ENCODE measurements at regions not wholly inside any gene's neighbourhood (a gene's known extent, or its start where the extent isn't known, plus 50 kb on each side); places are given as distances from the start of the nearest gene placed in this dataset.

GRCh38 chr17:62866471-62866870, 58.4 kb upstream of the MARCHF10 start:
- no peak for TF ChIP-seq CTCF (conservative IDR thresholded peaks at IDR 0.05; ENCODE audit: low read depth, low read length)
- H3K4me3 ChIP-seq (ENCODE audit: low read length), result no peak overlapping the region
- no peak for DNase-seq (ENCODE audit: low read depth)

- no peak overlapping the region for H3K4me3 ChIP-seq (ENCODE audit: low read length)
- DNase-seq (ENCODE audit: low read depth), result no peak
- TF ChIP-seq CTCF (conservative IDR thresholded peaks at IDR 0.05; ENCODE audit: low read depth, low read length), result no peak
Measured at GRCh38 chr17:62865586-62865985, 57.5 kb upstream of the MARCHF10 start.

GRCh38 chr17:62862251-62862650, 54.1 kb upstream of the MARCHF10 start:
- DNase-seq (ENCODE audit: low read depth), result no peak
- H3K4me3 ChIP-seq (ENCODE audit: low read length), result no peak overlapping the region
- TF ChIP-seq CTCF (conservative IDR thresholded peaks at IDR 0.05; ENCODE audit: low read depth, low read length), result no peak

GRCh38 chr17:62860962-62861873, 53.1 kb upstream of the MARCHF10 start:
- no peak for DNase-seq (ENCODE audit: low read depth)
- no peak for TF ChIP-seq CTCF (conservative IDR thresholded peaks at IDR 0.05; ENCODE audit: low read depth, low read length)

GRCh38 chr17:62859146-62859545, 51.0 kb upstream of the MARCHF10 start:
- no peak for DNase-seq (ENCODE audit: low read depth)
- TF ChIP-seq CTCF (conservative IDR thresholded peaks at IDR 0.05; ENCODE audit: low read depth, low read length), result no peak
- H3K4me3 ChIP-seq (ENCODE audit: low read length), result no peak overlapping the region

More at GRCh38 chr17:62860962-62861873, 53.1 kb upstream of the MARCHF10 start:
- H3K4me3 ChIP-seq (ENCODE audit: low read length), result no peak overlapping the region
